MM.1S (cell line): ENCODE measurements at regions not wholly inside any gene's neighbourhood (a gene's known extent, or its start where the extent isn't known, plus 50 kb on each side); places are given as distances from the start of the nearest gene placed in this dataset.

Source experiments
- CTCF ChIP-seq: fragments of 300-600 bp; sonication (generic); IDR thresholded peaks from 2 replicates; pipeline ENCODE4 v1.5.1; 2016; ENCODE audit warnings: antibody characterized with exemption, low read length, mixed read lengths
- EZH2phosphoT487 ChIP-seq: fragments of 300-600 bp; sonication (generic); IDR thresholded peaks from 2 replicates; pipeline ENCODE4 v1.6.1; 2018; ENCODE audit warnings: antibody characterized with exemption, low read length

GRCh38 chr6:101241442-101241841, 152.1 kb upstream of the GRIK2 start:
- TF ChIP-seq CTCF (no peak), EZH2phosphoT487 (no peak)
